Caki2 (cell line): ENCODE measurements at regions not wholly inside any gene's neighbourhood (a gene's known extent, or its start where the extent isn't known, plus 50 kb on each side); places are given as distances from the start of the nearest gene placed in this dataset.

Source experiments
- DNase-seq: peaks from one replicate; pipeline ENCODE4 v3.0.0-alpha.2; 2015; ENCODE audit warnings: low read depth
- in situ Hi-C: cut with HindIII; loops from 2 replicates; pipeline ENCODE4 v1.10.0; 2016; ENCODE audit warnings: low sequenced_read_pairs, low pct_unique_long_range_greater_than_20kb, mixed read lengths

DNA sequence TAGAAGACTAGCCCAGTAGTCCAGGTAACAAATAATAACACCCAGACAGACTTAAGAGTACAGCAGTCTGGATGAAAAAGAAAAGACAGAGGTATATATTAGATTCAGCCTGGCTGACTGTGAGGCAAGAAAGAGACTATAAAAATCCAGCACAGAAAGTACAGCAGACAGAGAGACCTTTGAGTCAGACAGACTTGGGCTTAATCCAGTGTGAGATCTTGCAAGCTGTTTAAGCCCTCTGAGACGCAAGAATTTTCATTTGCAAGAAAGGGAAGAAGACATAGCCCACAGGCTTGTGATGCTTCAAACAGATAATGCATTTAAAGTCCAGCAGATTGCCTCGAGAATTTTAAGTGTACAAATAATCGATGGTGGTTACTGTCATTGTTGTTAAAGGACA is 471.4 kb downstream of the LIG4 start:
- in situ Hi-C loops: no loop called here
- DNase-seq: no peak

DNA sequence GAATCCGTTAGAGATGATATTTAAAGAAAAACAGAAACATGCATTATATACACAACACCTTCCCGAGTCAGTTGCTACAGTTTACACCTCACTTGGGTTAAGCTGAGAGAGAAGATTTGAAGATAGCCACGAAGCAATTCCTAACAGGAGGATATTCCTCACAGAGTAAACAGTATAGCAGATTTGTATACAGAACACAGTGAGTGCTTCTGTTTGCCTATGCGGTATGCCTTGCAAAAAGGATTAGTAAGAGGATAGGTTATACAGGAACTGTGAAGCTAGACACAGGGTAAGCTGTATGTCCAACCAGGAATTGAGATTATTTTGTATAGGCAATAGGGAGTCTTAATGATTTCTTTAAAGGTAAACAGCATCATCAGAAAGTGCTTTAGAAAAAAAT is 471.8 kb downstream of the LIG4 start:
- DNase-seq: no peak
- in situ Hi-C loops: no loop called here

- no peak for DNase-seq
- in situ Hi-C loops: no loop called here
Observed at GRCh38 chr13:107743100-107743499, 472.2 kb downstream of the LIG4 start.

GRCh38 chr13:107742544-107742943 is 472.8 kb downstream of the LIG4 start:
- in situ Hi-C loops: no loop called here
- no peak for DNase-seq

GRCh38 chr13:107738004-107738403 is 477.3 kb downstream of the LIG4 start:
- no peak for DNase-seq
- in situ Hi-C loops: no loop called here

DNA sequence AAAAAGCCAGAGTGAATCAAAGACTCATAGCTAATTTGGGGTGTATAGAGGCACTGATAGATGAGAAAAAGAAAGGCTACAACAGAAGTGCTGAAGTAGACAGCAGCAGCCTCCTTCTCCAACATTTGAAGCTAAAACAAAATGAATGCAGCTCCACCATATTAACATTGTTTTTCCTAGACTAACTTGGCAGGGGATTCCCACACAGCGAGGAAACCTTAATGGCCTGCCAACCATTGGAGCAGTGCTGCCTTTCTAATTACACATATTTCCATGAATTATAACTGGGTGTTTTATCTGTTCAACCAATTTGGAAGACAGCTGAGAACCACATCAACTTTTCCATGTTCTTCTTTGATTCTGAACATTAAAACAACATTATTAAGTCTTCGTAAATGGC is 478.6 kb downstream of the LIG4 start:
- in situ Hi-C loops: no loop called here
- no peak for DNase-seq

GRCh38 chr13:107736170-107736569 is 479.2 kb downstream of the LIG4 start:
- in situ Hi-C loops: no loop called here
- DNase-seq: no peak

GRCh38 chr13:107734891-107735625 is 480.3 kb downstream of the LIG4 start:
- DNase-seq: no peak
- in situ Hi-C loops: no loop called here

DNA sequence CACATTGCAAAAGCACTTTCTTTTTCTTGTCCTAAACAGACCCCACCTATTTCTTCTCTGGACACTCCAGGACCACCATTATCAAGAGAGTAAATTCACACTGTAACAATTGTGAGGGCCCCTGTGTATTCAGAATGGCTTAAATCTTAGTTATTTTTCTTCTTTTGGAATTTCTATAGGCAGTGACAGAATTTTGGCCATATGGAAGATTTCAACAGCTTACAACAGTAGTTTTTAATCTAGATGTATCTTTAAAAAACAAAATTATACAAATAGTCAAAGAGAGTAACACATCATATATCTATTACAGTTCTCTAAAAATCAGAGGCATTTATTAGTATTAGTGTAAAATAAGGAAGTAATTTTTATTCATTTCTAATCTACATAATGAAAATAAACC is 482.1 kb downstream of the LIG4 start:
- no peak for DNase-seq
- in situ Hi-C loops: no loop called here

DNA sequence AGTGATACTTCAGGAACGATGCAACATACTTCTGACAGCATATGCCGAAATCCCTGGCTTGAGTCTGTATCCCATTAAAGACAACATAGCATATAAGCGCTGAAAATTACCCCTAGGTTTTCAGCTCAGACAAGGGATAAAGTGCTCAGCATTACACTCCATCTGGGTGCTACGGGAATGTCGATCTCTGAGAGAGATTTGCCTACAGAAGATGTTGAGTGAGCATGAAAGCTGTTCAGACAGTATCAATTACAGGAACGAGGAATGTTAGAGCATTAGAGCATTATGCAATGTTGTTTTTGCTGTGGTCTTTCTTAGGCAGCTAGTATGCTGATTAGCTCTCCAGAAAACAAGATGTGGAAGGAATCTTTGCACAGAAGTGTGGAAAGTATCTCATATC is 484.5 kb downstream of the LIG4 start:
- DNase-seq: no peak
- in situ Hi-C loops: no loop called here

DNA sequence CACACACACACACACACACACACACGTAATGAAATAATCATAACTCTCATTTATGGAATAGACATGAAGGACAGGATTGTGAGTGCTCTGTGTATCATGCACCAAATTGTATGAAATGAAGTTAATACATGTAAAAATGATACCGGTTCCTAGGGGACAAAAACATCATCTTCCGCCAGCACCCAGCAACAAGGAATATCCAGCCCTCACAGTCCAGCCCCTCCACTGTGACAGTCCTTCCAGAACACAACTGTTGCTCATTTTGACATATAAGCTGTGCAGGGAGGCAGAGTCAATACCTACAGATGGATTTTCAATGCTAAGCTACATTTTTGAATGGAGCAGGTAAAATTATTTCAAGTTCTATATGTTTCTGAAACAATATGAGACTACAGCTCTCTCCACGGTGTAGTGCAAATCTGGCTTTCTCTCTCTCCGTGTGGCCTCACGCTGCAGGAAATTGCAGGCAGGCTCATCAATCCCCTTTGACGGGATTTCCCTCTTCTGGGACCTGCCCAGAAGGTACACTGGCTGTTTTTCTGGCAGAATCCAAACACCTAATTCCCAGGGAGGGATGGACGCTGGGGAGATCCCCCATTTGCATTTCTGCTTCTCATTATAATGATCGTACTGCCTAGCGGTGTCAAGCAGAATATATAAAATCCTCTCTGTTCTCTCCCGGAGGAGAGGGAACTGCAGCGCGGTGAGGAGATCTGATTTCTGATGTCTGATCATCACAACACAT is 494.0 kb downstream of the LIG4 start:
- in situ Hi-C loops: no loop called here
- DNase-seq: no peak

DNA sequence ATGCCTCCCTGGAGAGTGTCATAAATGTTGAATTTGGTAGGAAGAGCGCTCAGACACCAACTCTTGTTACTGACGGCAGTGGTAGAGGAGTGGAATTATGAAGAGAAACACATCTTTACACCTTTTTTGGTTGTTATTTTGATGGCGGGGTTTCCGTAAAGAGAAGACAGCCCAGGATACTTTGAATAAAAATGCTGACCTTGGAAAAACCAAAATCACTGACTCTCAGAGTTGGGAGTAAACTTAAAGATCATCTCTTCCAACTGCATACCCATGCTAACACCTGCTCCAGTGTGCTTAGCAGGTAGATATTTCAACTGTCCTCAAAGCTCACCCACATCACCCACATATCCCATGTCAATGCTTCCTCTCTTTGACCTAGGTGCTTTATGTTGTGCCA is 498.6 kb downstream of the LIG4 start:
- DNase-seq: no peak
- in situ Hi-C loops: no loop called here

GRCh38 chr13:107716241-107716640 is 499.1 kb downstream of the LIG4 start:
- in situ Hi-C loops: no loop called here
- no peak for DNase-seq

- DNase-seq: no peak
- in situ Hi-C loops: no loop called here
Observed at GRCh38 chr13:107715496-107715895, 499.8 kb downstream of the LIG4 start.

DNA sequence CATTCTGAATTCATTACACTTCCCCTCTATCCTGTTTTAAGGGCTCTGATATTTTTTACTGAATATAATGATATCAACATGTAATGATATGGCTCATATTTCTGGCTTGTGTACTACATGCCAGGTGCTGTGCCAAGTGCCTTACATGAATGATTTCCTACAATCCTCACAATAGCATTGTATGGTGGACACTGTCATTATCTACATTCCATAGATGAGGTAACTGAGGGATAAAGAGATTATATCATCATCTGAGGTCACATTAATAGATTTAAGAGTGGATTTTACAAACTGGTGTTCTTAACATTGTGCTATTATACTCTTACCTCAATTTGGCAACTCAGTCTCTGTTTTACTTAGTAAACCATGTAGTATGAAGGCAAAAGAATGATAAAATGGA is 502.0 kb downstream of the LIG4 start:
- DNase-seq: no peak
- in situ Hi-C loops: no loop called here

DNA sequence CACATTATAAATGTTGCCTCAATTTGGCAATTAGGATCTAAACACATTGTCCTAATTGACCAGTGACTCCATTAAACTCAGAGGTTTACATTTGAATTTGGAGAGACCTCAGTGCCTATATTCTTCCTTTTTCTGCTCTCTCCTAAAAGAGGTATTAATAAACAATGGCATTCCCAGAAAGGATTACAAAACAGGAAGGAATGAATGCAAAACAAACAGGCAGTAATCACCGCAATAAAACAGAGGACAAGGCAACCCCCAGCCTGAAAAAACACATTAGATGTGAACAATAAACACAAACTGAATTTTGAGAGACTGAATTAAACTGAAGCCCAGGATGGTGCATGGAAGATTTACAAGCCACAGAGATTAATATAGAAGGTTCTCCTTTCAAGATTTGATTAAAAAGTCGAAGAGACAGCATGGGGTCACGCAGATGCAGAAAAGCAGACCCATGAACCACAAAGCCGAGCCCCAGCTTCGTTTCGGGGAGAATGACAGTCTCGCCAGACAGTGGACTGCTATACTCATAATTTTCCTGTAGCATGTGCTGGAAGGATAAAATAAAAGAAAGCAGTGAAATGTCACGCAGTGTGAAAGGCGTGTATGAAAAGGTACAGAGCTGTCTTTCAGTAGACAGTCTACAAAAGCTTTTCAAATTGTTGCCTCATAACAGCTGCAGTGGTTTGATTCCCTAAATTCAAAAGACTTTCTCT is 503.0 kb downstream of the LIG4 start:
- in situ Hi-C loops: no loop called here

GRCh38 chr13:107690181-107690580 is 525.2 kb downstream of the LIG4 start:
- DNase-seq: no peak
- in situ Hi-C loops: no loop called here

More for the DNA sequence above, 503.0 kb downstream of the LIG4 start:
- no peak for DNase-seq

GRCh38 chr13:107685876-107686275 is 529.5 kb downstream of the LIG4 start:
- in situ Hi-C loops: no loop called here
- no peak for DNase-seq

GRCh38 chr13:107681600-107681999 is 533.7 kb downstream of the LIG4 start:
- DNase-seq: no peak
- in situ Hi-C loops: no loop called here
